Activated naive CD4-positive, alpha-beta T cell treated with anti-CD3 and anti-CD28 coated beads for 36 hours (primary cell): ENCODE measurements at regions not wholly inside any gene's neighbourhood (a gene's known extent, or its start where the extent isn't known, plus 50 kb on each side); places are given as distances from the start of the nearest gene placed in this dataset.
"Not testable (repeated sequence)": the region's sequence is repeated elsewhere in the genome, so short reads cannot be mapped to it uniquely, and the experiment has no call there.

Experiments used
- CTCF ChIA-PET: fragments of 350-600 bp; sonication (Branson Sonifier 250); formaldehyde crosslinking; loops from one replicate; lab custom pipeline; 2021; ENCODE audit warnings: antibody characterized with exemption; lab: Charles Lee
- DNase-seq: peaks from one replicate; pipeline ENCODE4 v3.0.0-alpha.2; 2020
- H3K27ac Mint-ChIP-seq: one replicate; pipeline ENCODE4 v1.8.0; 2021; ENCODE audit warnings: mild to moderate bottlenecking, mixed read lengths
- H3K27me3 Mint-ChIP-seq: one replicate; pipeline ENCODE4 v1.8.0; 2021; ENCODE audit warnings: low read depth, mixed read lengths
- H3K36me3 Mint-ChIP-seq: one replicate; pipeline ENCODE4 v1.8.0; 2021; ENCODE audit warnings: low read depth, mixed read lengths
- H3K4me1 Mint-ChIP-seq: one replicate; pipeline ENCODE4 v1.8.0; 2021; ENCODE audit warnings: low read depth, mixed read lengths
- H3K4me3 Mint-ChIP-seq: one replicate; pipeline ENCODE4 v1.8.0; 2021; ENCODE audit warnings: mild to moderate bottlenecking, moderate library complexity, mixed read lengths
- H3K9me3 Mint-ChIP-seq: one replicate; pipeline ENCODE4 v1.8.0; 2021; ENCODE audit warnings: mixed read lengths
- intact Hi-C: fragments of 100-400 bp; cut with micrococcal nuclease; formaldehyde crosslinking; loops from one replicate; pipeline ENCODE4 v1.15.1; 2023

DNA sequence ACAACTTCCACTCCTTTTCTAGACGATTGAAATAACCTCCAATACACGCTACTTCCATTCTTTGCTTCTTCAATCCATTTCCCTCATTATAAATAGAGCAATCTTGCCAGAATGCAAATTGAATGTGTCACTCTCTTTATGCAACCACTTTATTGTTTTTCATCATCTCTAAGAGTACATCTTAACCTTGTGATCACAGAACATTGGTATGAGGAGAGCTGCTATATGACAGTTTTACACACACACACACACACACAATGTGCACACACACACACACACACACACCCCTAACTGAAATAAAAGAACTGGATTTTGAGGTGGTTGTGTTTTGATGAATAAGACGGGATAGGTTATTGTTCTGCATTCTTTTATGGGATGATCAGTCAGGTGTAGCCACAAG, 187.0 kb downstream of the HDGFL1 start:
- Mint-ChIP-seq H3K27me3 (no peaks in the 10 kb centered on the region), H3K27ac (no peak overlapping the region), H3K4me1 (no peaks in the 10 kb centered on the region), H3K36me3 (no peaks in the 10 kb centered on the region), H3K4me3 (no peak overlapping the region), H3K9me3 (peaks cover 2% of the 10 kb centered on the region)
- intact Hi-C loops, result no loop called here
- no peak for DNase-seq
- CTCF ChIA-PET, result no interaction called here

- Mint-ChIP-seq H3K4me3 (no peak overlapping the region), H3K27me3 (no peaks in the 10 kb centered on the region), H3K9me3 (peaks cover 5% of the 10 kb centered on the region), H3K27ac (no peak overlapping the region), H3K4me1 (no peaks in the 10 kb centered on the region), H3K36me3 (no peaks in the 10 kb centered on the region)
- intact Hi-C loops, result no loop called here
- CTCF ChIA-PET, result interaction anchor here (0.6 kb wide), 2 partner anchors 301 to 912 kb away, joined by 3 read pairs; no protein-coding TSS in a partner anchor
- no peak for DNase-seq
Measured at GRCh38 chr6:22764496-22764895, 195.1 kb downstream of the HDGFL1 start.

DNA sequence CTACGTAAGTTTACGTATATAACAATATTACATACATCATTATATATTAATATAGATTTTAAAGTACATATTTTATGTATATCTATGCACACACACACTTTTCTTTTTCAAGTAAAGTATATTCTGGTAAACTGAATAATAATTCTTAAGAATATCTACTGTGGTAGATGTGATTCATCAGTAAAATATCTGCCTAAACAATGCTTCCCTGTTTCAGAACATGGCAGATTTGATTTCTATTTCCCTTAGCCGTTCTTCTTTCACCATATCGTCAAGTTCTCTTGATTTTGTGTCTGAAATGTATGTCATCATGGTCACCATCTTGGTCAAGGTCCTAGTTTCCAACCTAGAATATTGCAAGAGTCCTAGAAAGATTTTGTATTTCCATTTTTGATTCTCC, 195.6 kb downstream of the HDGFL1 start:
- CTCF ChIA-PET, result interaction anchor here (0.6 kb wide), 1 partner anchor 300 kb away, joined by 3 read pairs; no protein-coding TSS in a partner anchor
- H3K4me1 Mint-ChIP-seq, result no peaks in the 10 kb centered on the region
- peaks cover 6% of the 10 kb centered on the region for H3K9me3 Mint-ChIP-seq
- no peaks in the 10 kb centered on the region for H3K27me3 Mint-ChIP-seq
- no peak overlapping the region for H3K4me3 Mint-ChIP-seq
- H3K36me3 Mint-ChIP-seq, result no peaks in the 10 kb centered on the region
- intact Hi-C loops, result no loop called here
- H3K27ac Mint-ChIP-seq, result no peak overlapping the region
- no peak for DNase-seq

DNA sequence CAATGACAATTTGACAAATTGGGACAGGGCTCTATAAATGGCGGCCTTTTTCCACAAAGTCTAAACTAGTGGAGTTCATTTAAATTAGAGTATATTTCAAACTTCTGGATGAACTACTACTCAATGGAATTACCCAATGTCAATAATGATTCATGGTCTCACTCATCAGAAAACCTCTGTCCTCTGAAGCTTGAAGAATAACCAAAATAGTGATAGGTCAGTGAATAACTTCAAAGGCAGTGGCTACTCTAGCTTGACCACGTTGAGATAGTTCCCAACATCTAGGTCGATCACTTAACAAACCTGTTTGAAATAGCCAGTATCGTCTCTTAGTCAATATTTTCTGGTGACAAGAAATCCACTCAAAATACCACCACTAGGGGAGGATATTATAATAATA, 197.6 kb downstream of the HDGFL1 start:
- H3K27me3 Mint-ChIP-seq, result no peaks in the 10 kb centered on the region
- CTCF ChIA-PET, result no interaction called here
- no peak overlapping the region for H3K27ac Mint-ChIP-seq
- H3K9me3 Mint-ChIP-seq, result peaks cover 4% of the 10 kb centered on the region
- H3K4me1 Mint-ChIP-seq, result no peaks in the 10 kb centered on the region
- H3K36me3 Mint-ChIP-seq, result no peaks in the 10 kb centered on the region
- intact Hi-C loops, result no loop called here
- DNase-seq, result no peak
- no peak overlapping the region for H3K4me3 Mint-ChIP-seq

DNA sequence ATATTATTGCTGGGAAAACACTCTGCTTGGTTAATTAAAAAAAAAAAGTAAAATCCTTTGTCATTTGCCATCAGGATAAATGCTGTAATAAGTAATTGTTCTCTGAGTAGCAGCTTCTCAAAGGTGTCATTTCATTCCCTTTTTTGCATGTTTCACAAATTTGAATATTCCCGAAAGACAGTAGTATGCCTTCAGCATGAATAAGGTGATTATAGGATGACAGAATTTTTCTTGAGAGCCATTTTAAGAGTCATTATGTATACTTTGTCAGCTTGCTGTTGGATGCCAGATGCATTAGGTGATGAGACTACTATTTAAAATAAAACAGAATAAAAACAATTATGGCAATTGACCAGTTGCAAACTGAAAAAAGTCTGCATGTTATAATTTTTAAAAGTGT, 200.7 kb downstream of the HDGFL1 start:
- no peaks in the 10 kb centered on the region for H3K4me1 Mint-ChIP-seq
- intact Hi-C loops, result no loop called here
- H3K27ac Mint-ChIP-seq, result no peak overlapping the region
- H3K9me3 Mint-ChIP-seq, result peaks cover 2% of the 10 kb centered on the region
- H3K36me3 Mint-ChIP-seq, result no peaks in the 10 kb centered on the region
- no peak overlapping the region for H3K4me3 Mint-ChIP-seq
- no peaks in the 10 kb centered on the region for H3K27me3 Mint-ChIP-seq
- DNase-seq, result no peak
- CTCF ChIA-PET, result no interaction called here

GRCh38 chr6:22774129-22774528, 204.8 kb downstream of the HDGFL1 start:
- H3K9me3 Mint-ChIP-seq, result peaks cover 18% of the 10 kb centered on the region
- H3K36me3 Mint-ChIP-seq, result no peaks in the 10 kb centered on the region
- CTCF ChIA-PET, result no interaction called here
- no peak for DNase-seq
- no peaks in the 10 kb centered on the region for H3K4me1 Mint-ChIP-seq
- H3K27me3 Mint-ChIP-seq, result no peaks in the 10 kb centered on the region
- H3K4me3 Mint-ChIP-seq, result no peak overlapping the region
- H3K27ac Mint-ChIP-seq, result no peak overlapping the region
- intact Hi-C loops, result no loop called here

DNA sequence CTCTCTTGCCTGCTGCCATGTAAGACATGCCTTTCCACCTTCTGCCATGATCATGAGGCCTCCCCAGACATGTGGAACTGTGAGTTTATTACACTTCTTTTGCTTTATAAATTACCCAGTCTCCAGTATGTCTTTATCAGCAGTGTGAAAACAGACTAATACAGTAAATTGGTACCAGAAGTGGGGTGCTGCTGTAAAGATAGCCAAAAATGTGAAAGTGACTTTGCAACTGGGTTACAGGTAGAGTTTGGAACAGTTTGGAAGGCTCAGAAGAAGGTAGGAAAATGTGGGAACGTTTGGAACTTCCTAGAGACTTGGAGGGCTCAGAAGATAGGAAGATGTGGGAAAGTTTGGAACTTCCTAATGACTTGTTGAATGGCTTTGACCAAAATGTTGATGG, 209.1 kb downstream of the HDGFL1 start:
- intact Hi-C loops, H3K4me1 Mint-ChIP-seq, DNase-seq, H3K4me3 Mint-ChIP-seq, H3K36me3 Mint-ChIP-seq, H3K27ac Mint-ChIP-seq, H3K27me3 Mint-ChIP-seq, CTCF ChIA-PET: not testable (repeated sequence)
- H3K9me3 Mint-ChIP-seq, result peaks cover 27% of the 10 kb centered on the region

GRCh38 chr6:22779062-22779461, 209.7 kb downstream of the HDGFL1 start:
- no peaks in the 10 kb centered on the region for H3K36me3 Mint-ChIP-seq
- CTCF ChIA-PET, result no interaction called here
- intact Hi-C loops, result no loop called here
- H3K27me3 Mint-ChIP-seq, result no peaks in the 10 kb centered on the region
- H3K4me3 Mint-ChIP-seq, result no peak overlapping the region
- no peak overlapping the region for H3K27ac Mint-ChIP-seq
- peaks cover 27% of the 10 kb centered on the region for H3K9me3 Mint-ChIP-seq
- no peaks in the 10 kb centered on the region for H3K4me1 Mint-ChIP-seq
- no peak for DNase-seq

DNA sequence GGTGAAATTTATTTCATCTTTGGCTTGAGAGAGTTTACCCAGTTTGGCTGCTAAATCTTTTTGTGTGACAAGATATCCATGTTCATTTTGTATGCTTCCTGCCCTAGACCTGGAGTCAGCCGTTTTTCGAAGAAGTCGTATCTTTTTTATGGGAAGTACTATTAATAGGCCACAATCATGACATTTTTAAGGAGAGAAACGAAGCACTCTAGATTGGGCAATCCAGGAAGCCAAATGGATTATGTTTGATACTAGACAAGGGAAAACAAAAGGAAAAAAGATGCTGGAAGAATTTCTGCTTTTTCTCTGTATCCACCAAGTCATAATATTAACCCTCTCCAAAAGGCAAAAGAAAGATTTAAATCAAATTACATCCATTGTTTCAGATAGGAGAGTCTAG, 214.6 kb downstream of the HDGFL1 start:
- H3K9me3 Mint-ChIP-seq, result peaks cover 12% of the 10 kb centered on the region
- H3K36me3 Mint-ChIP-seq, result no peaks in the 10 kb centered on the region
- no peaks in the 10 kb centered on the region for H3K4me1 Mint-ChIP-seq
- H3K27ac Mint-ChIP-seq, result no peak overlapping the region
- no peaks in the 10 kb centered on the region for H3K27me3 Mint-ChIP-seq
- intact Hi-C loops, result no loop called here
- no peak for DNase-seq
- H3K4me3 Mint-ChIP-seq, result no peak overlapping the region
- CTCF ChIA-PET, result no interaction called here

DNA sequence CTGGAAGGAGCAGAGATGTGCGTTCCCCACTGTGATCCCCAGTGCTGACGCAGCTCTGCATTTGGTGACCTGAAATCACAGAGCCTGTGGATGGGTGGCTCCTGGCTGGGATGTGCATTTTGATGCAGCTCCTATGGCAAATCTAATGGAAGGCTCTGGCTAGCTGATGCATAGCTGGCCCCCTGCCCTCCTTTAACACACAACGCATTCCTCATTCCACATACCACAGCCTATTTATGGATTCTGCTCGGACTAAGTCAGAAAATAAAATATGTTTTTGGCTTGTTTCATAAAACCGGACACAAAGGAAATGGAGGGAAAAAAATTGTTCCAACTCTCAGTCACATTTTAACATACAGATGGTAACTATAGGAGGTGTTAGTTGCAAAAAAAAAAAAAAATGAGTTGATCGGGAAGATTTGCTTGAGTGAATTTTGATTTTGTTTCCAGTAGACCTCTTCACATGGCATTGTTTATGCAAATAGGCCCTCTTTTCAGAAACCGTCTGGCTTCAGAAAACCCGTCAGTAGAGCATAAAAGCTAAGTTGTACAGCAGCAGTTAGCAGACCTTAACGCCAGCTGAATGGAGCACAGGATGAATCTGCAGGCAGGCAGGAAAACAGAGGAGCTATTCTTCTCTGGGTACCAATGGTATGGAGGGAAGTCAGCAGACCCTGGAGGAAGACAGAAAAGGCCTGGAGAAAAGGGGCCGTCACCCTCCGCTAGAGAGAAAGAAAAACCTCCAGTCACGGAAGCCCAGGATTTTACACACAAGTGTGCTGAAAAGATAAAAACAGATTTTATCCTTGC, 215.4 kb downstream of the HDGFL1 start:
- DNase-seq, result no peak
- no peak overlapping the region for H3K27ac Mint-ChIP-seq
- no peaks in the 10 kb centered on the region for H3K4me1 Mint-ChIP-seq
- no peak overlapping the region for H3K4me3 Mint-ChIP-seq
- CTCF ChIA-PET, result interaction anchor here (0.6 kb wide), 1 partner anchor 66 kb away, joined by 4 read pairs; no protein-coding TSS in a partner anchor
- H3K9me3 Mint-ChIP-seq, result peaks cover 9% of the 10 kb centered on the region
- H3K36me3 Mint-ChIP-seq, result no peaks in the 10 kb centered on the region
- intact Hi-C loops, result no loop called here
- no peaks in the 10 kb centered on the region for H3K27me3 Mint-ChIP-seq

GRCh38 chr6:22788038-22788437, 218.7 kb downstream of the HDGFL1 start:
- CTCF ChIA-PET, result no interaction called here
- H3K27ac Mint-ChIP-seq, result no peak overlapping the region
- intact Hi-C loops, result no loop called here
- DNase-seq, result no peak
- H3K4me1 Mint-ChIP-seq, result no peaks in the 10 kb centered on the region
- no peaks in the 10 kb centered on the region for H3K36me3 Mint-ChIP-seq
- peaks cover 2% of the 10 kb centered on the region for H3K9me3 Mint-ChIP-seq
- H3K4me3 Mint-ChIP-seq, result no peak overlapping the region
- no peaks in the 10 kb centered on the region for H3K27me3 Mint-ChIP-seq

GRCh38 chr6:22789315-22789714, 219.9 kb downstream of the HDGFL1 start:
- no peaks in the 10 kb centered on the region for H3K4me1 Mint-ChIP-seq
- H3K4me3 Mint-ChIP-seq, result no peak overlapping the region
- H3K27me3 Mint-ChIP-seq, result no peaks in the 10 kb centered on the region

GRCh38 chr6:22794844-22795243, 225.5 kb downstream of the HDGFL1 start:
- Mint-ChIP-seq H3K27me3 (no peaks in the 10 kb centered on the region), H3K9me3 (peaks cover 18% of the 10 kb centered on the region), H3K27ac (no peak overlapping the region), H3K36me3 (no peaks in the 10 kb centered on the region), H3K4me3 (no peak overlapping the region), H3K4me1 (no peaks in the 10 kb centered on the region)
- no peak for DNase-seq
- intact Hi-C loops, result no loop called here
- CTCF ChIA-PET, result no interaction called here

More at GRCh38 chr6:22789315-22789714, 219.9 kb downstream of the HDGFL1 start:
- intact Hi-C loops, result no loop called here
- Mint-ChIP-seq H3K36me3 (no peaks in the 10 kb centered on the region), H3K9me3 (peaks cover 4% of the 10 kb centered on the region), H3K27ac (no peak overlapping the region)
- no peak for DNase-seq
- CTCF ChIA-PET, result interaction anchor here (0.6 kb wide), 2 partner anchors 102 to 394 kb away, joined by 4 read pairs; no protein-coding TSS in a partner anchor
